Left kidney (tissue), 1 donor: ENCODE measurements at regions not wholly inside any gene's neighbourhood (a gene's known extent, or its start where the extent isn't known, plus 50 kb on each side); places are given as distances from the start of the nearest gene placed in this dataset.
"Not testable (repeated sequence)": the region's sequence is repeated elsewhere in the genome, so short reads cannot be mapped to it uniquely, and the experiment has no call there.

Experiments
- DNase-seq: peaks from one replicate; pipeline ENCODE4 v3.0.0-alpha.2; 2013

DNA sequence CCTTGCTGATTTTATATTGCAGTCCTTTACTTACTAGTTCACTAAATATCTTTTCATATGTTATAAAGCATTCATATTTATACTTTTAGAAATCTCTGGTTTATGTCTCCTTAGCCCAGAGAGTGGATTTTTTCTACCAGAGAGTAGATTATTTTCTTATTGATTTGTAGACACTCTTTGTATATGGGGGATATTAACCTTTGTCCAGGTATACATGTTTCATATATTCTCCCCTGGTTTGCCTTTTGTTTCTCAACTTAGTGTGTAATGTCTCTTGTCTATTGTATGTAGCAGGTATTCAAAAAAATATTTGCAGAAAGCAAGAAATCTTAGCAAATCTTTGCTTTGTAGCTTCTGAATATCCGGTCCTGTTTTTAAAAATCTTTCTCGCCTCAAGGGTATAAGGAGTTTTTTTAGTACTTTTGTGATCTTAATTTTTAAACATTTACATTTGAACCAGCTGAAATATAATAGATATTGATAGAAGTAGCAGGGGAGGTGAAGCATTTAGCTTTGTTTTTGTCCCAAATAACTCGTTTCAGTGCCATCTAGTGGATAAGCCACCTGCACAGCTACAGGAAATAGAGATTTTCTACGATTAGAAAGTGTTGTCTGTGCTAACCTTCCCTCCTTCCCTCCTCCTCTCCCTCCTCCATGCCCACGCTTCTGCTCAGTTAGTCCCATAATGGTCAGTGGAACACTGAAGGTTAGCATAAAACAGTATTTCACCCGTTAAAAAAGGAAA lies 97.0 kb downstream of the PHETA1 start:
- DNase-seq, result no peak

- no peak for DNase-seq
These were observed 98.1 kb downstream of the PHETA1 start for GRCh38 chr12:111270774-111271173.

- DNase-seq, result no peak
These were observed 98.7 kb downstream of the PHETA1 start for GRCh38 chr12:111270239-111270638.

- peak; percentile 48 for DNase-seq
These were observed 99.2 kb downstream of the PHETA1 start for GRCh38 chr12:111269718-111270117.

DNA sequence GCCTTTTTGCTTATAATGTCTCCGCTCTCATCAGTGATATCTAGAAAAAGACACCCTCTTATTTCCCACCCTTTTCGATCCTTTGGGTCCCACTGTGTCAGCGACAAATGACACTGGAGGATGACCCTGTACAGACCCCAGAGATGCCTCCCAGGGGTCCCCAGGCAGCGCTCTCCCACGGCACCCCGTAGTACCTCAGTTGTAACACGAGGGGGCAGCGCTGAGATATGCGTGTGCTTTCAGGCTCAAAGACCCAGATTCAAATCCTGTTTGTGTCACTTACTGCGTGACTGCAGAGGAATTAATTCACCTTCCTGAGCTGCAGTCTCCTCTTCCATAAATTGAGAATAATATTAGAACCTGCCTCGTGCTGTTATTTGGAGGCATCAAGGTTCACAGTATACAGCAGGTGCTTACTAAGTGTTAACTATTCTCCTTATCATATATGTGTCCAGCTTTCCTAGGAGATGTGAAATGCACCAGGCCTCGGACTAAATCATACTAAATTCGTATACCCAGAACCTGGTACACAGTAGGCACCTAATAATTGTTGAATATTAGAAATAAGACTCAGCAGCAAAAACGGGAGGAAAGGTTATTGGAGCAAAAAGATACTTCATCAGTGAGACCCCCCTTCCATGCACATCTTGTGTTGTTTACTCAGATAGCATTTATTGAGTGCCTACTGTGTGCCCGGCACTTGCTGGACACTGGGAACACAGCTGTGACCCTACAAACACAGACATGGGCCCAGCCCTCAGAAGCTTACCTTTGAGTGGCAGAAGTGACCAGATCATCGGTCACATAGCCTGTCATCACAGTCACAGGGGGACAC lies 99.9 kb downstream of the PHETA1 start:
- no peak for DNase-seq

DNA sequence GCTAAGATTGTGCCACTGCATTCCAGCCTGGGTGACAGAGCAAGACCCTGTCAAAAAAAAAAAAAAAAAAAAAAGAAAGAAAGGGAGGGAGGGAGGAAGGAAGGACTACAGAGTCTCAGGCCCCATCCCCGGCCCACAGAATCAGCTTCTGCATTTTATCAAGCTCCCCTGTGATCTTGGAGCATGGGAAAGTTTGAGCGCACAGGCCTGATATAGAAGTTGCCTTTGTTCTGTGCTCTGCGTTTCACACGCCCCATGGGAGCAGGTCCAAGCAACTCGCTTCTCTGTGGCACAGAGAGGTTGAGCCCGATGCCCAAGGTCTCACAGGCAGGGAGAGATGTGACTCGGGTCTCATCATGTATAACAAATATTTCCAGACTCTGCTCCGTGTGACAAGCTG lies 101.8 kb downstream of the PHETA1 start:
- DNase-seq, result no peak

GRCh38 chr12:111261911-111262676 lies 106.8 kb downstream of the PHETA1 start:
- no peak for DNase-seq

- DNase-seq, result no peak
These were observed 108.2 kb downstream of the PHETA1 start for GRCh38 chr12:111260732-111261131.

- DNase-seq, result no peak
These were observed 109.7 kb downstream of the PHETA1 start for GRCh38 chr12:111259231-111259630.

- not testable (repeated sequence) for DNase-seq
These were observed 110.8 kb downstream of the PHETA1 start for GRCh38 chr12:111258081-111258480.

DNA sequence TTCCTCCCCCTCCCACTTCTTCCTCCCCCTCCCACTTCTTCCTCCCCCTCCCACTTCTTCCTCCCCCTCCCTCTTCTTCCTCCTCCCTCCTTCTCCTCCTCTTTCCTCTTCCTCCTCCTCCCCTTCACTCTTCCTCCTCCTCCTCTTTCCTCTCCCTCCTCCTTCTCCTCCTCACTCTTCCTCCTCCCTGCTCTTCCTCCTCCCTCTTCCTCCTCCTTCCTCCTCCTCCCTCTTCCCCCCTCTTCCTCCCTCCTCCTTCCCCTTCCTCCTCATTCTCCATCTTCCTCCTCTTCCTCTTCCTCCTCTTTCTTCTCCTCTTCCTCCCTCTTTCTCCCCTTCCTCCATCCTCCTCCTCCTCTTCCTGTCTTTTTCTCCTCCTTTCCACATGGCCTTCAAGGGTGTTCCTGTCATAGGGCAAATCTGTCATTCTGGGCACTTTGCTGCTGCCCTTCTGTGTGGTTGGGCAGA lies 111.4 kb downstream of the PHETA1 start:
- DNase-seq, result no peak

DNA sequence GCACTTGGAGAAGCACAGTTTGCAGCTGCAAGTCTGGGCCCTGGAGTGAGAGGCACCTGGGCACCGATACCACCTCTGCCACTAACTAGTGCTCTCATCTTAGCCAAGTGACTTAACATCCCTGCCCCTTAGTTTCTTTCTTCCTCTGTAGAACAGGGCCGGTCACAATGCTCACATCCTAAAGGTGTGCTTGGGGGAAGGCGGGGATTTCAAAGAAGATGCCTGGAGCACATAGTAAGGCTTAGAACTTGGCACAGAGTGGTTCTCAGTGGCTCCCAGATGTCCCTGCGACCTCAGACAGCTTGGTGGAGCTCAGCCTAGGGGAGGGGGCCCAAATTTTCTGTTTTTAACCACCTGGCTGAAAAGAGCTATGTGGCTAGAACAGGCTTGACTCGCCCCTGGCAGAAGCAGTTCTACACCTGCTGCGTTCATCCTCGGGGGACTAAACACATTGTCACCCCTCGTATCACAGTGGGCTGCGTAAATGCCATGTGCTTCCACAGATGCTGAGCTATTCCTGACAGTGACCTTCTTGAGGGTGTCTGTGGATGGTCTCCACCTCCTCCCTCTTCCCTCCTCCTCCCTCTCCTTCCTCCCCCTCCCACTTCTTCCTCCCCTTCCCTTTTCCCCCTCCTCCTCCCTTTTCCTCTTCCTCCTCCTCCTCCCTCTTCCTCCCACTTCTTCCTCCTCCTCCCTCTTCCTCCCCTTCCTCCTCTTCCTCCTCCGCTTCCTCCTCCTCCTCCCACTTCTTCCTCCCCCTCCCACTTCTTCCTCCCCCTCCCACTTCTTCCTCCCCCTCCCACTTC lies 112.1 kb downstream of the PHETA1 start:
- no peak for DNase-seq

DNA sequence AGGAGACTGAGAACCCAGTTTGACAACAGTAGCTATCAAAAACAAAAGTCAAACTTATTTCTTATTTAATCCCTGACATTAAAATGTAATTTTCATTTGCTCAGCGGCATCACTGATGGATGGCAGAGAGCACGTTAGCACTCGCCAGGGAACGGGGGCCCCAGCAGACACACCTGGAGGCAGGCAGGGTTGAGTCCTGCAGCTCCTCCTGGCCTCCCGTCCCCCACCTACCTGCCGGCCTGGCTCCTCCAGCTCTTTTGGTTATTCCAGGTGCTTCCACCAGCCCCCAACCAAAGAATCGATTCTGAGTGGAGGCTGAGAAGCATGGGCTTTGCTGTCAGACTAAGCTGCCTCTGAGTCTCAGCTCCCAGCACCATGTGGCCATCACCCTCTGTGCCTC lies 113.6 kb downstream of the PHETA1 start:
- no peak for DNase-seq

- DNase-seq, result no peak
These were observed 114.8 kb downstream of the PHETA1 start for GRCh38 chr12:111254106-111254505.

DNA sequence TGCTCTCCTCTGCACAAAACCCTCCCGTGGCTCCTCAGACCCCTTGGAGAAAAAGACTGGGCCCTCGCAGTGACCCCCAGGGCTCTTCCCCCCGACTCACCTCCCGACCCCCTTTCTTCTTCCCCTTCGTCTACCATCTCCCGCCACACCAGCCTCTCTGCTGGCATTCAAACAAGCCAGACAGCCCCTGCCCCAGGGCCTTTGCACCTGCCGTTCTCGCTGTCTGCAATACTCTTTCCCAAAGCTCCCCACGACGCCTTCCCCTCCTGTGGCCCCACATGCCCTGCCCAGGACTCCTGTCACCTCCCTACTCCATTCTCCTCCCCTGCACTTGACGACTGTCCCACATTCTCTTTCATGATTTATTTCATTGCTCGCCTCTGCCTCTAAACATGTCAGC lies 115.7 kb downstream of the PHETA1 start:
- DNase-seq, result no peak

DNA sequence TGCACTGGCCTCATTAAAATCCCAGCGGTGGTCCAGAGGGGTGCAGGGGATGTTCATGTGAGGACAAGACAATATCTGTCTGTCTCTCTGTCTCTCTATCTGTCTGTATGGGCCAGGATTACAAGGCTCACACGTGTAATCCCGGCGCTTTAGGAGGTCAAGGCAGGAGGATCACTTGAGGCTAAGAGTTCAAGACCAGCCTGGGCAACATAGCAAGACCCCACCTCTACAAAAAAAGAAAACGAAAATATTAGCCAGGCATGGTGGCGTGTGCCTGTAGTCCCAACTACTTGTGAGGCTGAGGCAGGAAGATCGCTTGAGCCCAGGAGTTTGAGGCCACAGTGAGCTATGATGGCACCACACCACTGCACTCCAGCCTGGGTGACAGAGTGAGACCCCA lies 117.1 kb downstream of the PHETA1 start:
- DNase-seq, result no peak

DNA sequence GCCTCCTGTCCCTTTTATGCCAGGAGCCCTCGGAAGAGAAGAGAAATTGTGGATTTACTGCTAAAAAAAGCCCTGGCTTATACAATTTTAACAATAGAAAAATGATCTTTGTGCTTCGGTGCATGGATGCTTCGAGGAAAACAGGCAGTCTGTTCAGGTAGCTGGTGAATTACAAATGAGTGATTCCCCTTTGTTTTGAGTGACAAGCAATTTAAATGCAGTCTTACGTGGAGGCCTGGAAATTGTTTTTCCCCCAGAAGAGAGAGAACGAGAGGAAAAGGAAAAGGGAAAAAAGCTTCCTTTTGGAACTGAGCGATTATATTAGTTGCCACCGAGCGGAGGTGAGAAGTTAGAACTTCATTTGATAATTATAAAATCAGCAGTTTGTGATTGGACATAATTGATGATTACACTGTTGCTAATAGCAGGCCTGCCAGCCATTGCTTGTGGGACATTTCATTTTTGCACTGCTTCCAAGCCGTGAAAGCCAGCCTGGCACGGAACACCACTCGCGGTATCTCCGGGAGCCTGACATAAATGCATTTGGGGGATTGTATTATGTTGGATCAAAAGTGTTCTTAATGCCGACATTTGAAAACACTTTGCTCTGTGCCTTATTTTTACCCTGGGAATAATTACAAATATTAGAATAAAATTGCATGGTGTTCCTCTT lies 117.7 kb downstream of the PHETA1 start:
- DNase-seq, result no peak

DNA sequence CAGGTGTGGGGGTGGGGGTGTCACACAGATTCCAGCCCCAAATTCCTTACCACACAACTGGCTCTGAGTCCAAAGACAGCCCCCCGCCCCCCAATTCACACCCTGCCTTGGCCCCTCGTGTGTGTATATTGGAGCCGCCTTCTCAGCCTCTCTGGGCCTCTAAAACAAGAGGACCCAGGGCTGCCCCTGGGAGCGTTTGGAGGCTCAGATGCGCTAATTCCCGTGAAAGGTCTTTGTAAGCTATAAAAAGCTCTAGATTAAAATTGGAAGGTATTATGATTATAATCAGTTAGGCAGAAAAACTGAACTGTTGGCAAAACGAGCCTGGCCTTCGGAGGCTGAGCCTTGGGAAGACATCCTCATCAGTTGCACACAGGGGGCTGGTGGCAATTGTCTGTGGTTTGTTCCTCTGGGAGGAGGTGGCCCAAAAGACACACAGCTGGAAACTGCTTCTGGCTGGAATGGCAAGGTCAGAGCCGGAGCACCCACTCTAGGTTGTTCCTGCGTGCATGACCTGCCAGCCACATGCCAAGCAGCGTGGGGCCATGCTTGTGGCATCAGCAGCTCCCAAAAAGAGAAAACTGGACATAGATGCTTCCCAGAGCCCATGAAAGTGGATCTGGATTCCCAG lies 118.5 kb downstream of the PHETA1 start:
- DNase-seq, result no peak

DNA sequence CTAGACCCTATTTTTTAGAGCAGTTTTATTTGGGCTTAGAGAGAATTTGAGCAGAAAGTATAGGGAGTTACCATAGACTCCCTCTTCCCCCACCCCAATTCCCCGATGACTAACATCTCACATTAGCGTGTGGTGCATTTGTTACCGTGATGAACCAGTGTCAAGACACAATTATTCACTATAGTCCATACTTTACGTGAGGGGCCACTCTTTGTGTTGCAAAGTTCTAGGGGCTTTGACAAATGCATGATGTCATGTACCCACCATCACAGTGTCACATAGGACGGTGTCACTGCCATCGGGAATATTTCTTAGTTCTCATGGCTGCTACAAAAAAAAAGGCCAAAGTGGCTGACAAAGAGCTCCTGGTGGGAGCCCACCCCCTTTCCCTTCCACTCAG lies 119.1 kb downstream of the PHETA1 start:
- DNase-seq, result no peak

- no peak for DNase-seq
These were observed 119.9 kb downstream of the PHETA1 start for GRCh38 chr12:111249018-111249370.
